Esophagus (tissue), 2 donors: ENCODE measurements at regions not wholly inside any gene's neighbourhood (a gene's known extent, or its start where the extent isn't known, plus 50 kb on each side); places are given as distances from the start of the nearest gene placed in this dataset.

Experiments used
- H3K27ac ChIP-seq, 2 donors: one replicate each; pipeline ENCODE4 v1.5.1; 2013; ENCODE audit warnings: low read depth in 2 of 2, mild to moderate bottlenecking in 2 of 2, inconsistent platforms in 1 of 2, low read length in 1 of 2, moderate library complexity in 1 of 2
- H3K27me3 ChIP-seq, 2 donors: one replicate each; pipeline ENCODE4 v1.6.1; 2013; ENCODE audit warnings: low read length in 2 of 2, control low read depth in 1 of 2, mild to moderate bottlenecking in 1 of 2; ENCODE audit not compliant: insufficient read depth in 2 of 2, control insufficient read depth in 1 of 2
- H3K36me3 ChIP-seq, 2 donors: one replicate each; pipeline ENCODE4 v1.6.1; 2013; ENCODE audit warnings: low read length in 1 of 2; ENCODE audit not compliant: control insufficient read depth in 2 of 2, insufficient read depth in 2 of 2
- H3K4me1 ChIP-seq, 2 donors: one replicate each; pipeline ENCODE4 v1.6.1; 2013; ENCODE audit warnings: low read length in 1 of 2; ENCODE audit not compliant: control insufficient read depth in 2 of 2, insufficient read depth in 2 of 2
- H3K4me3 ChIP-seq, 2 donors: one replicate each; pipeline ENCODE4 v1.5.1; 2013; ENCODE audit warnings: low read length in 2 of 2, mild to moderate bottlenecking in 2 of 2, low read depth in 1 of 2, moderate library complexity in 1 of 2
- H3K9me3 ChIP-seq, 2 donors: one replicate each; pipeline ENCODE4 v1.6.1; 2013; ENCODE audit warnings: mild to moderate bottlenecking in 2 of 2, low read depth in 1 of 2, low read length in 1 of 2, moderate library complexity in 1 of 2; ENCODE audit not compliant: control insufficient read depth in 2 of 2, insufficient read depth in 1 of 2
- WGBS, 2 donors: extraction: QIAGEN DNeasy Blood & Tissue Kit; methylation state at CpG; one replicate each; pipeline ENCODE4 v1.1.7; 2013; 5-methylcytosine and 5-hydroxymethylcytosine counted together
- donor health status: healthy with polysubstance abuse.
- donor health status: Bipolar disorder and iron deficiency.

DNA sequence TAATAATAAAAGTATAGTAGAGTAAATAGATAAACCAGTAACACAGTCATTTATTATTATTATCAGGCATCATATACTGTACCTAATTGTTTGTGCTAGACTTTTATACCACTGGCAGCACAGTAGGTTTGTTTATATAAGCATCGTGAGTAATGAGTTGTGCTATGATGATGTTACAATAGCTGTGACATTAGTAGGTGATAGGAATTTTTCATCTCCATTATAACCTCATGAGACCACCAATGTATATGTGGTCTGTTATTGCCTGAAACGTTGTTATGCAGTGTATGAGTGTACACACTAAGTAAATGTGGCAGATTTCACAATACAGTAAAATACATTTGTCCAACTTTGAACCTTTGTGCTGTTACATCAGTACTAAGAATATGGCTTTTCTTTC lies 72.7 kb upstream of the SPATA31D4 start:
- H3K4me1 ChIP-seq: no peaks in the 10 kb centered on the region
- 42 to 47% methylated on average over 2 of the region's 2 CpGs for WGBS, 2 donors
- H3K36me3 ChIP-seq: no peaks in the 10 kb centered on the region
- H3K27me3 ChIP-seq: no peaks in the 10 kb centered on the region
- no peaks in the 10 kb centered on the region for H3K9me3 ChIP-seq
- H3K27ac ChIP-seq: no peak overlapping the region
- H3K4me3 ChIP-seq: no peak overlapping the region

DNA sequence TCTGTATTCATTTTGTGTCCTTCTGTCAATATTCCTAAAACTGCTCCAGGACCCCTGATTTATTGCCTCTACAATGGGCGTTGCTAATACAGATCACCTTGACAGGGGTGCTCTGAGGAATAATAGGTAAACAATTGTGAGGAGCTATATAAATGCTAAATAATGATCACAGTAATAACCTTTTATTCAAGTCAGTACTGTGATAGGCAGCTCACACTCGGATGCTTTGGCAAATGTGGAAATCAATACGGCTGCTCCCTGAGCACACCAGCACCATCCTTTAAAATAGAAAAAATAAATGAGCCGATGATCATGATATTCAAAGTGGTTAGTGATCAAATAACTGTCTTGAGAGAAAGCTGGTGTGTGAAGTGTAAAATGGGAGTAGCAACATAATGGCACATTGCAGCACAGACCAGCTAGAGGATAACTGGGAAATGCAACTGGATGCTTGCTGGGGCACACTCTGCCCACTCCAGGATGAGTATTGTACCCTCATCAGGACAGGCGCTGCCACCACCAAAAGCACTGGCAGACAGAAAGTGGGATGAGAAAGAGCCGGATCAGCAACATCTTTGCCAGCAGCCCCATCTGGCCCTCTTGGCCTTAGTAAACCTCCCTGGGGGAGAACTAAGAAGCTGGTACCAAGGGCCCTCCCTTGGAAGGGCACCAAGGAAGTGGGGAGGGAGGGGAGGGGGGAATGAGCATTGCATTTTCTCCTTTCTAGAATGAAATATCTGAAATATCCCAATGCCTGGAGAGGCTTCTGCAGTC lies 69.4 kb upstream of the SPATA31D4 start:
- no peaks in the 10 kb centered on the region for H3K4me1 ChIP-seq
- H3K36me3 ChIP-seq: no peaks in the 10 kb centered on the region
- H3K27ac ChIP-seq: no peak overlapping the region
- H3K4me3 ChIP-seq: no peak overlapping the region
- H3K9me3 ChIP-seq: no peaks in the 10 kb centered on the region
- H3K27me3 ChIP-seq: no peaks in the 10 kb centered on the region
- WGBS, 2 donors: 81 to 82% methylated on average over 6 of the region's 6 CpGs

DNA sequence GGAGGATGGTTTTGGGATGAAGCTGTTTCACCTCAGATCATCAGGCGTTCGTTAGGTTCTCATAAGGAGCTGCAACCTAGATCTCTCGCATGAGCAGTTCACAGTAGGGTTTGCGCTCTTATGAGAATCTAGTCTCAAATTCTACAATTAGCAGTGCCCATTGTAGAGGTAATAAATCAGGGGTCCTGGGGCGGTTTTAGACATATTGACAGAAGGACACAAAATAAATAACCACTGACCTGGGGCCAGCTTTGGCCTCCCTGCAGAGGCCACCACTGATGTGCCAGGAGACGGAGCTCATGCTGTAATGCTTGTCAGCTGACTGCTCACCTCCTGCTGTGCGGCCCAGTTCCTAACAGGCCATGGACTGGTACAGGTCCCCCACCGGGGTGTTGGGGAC lies 67.6 kb upstream of the SPATA31D4 start:
- WGBS, 2 donors: 94 to 96% methylated on average over 8 of the region's 8 CpGs

DNA sequence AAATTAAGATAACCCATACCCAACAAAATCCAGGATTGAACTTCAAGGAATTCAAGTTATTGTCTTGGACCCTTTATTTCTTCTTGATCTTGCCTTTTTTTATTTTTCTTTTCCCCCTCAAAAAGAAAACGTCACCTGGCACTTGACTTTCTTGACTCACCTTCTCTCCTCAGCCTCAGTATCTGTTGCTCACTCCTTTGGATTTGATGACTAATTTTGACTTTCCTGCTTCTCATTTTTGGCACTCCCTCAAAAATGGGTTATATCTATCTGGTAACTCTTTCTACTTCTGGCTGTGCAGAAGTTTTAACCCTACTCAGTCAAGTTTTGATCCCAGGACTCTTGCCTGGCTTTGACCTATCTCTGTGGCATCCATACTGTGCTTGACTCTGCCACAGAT lies 66.6 kb upstream of the SPATA31D4 start:
- Histone ChIP-seq H3K4me3 (no peak overlapping the region), H3K27me3 (no peaks in the 10 kb centered on the region), H3K27ac (peak overlapping the region in 1 of 2 donors; percentile 55), H3K36me3 (no peaks in the 10 kb centered on the region), H3K9me3 (no peaks in the 10 kb centered on the region), H3K4me1 (no peaks in the 10 kb centered on the region)
- WGBS, 2 donors: 30 to 59% methylated on average over 1 of the region's 1 CpG

More for the DNA sequence above, 67.6 kb upstream of the SPATA31D4 start:
- H3K4me3 ChIP-seq: no peak overlapping the region
- H3K27ac ChIP-seq: no peak overlapping the region
- H3K36me3 ChIP-seq: no peaks in the 10 kb centered on the region
- H3K4me1 ChIP-seq: no peaks in the 10 kb centered on the region
- H3K9me3 ChIP-seq: no peaks in the 10 kb centered on the region
- H3K27me3 ChIP-seq: no peaks in the 10 kb centered on the region

DNA sequence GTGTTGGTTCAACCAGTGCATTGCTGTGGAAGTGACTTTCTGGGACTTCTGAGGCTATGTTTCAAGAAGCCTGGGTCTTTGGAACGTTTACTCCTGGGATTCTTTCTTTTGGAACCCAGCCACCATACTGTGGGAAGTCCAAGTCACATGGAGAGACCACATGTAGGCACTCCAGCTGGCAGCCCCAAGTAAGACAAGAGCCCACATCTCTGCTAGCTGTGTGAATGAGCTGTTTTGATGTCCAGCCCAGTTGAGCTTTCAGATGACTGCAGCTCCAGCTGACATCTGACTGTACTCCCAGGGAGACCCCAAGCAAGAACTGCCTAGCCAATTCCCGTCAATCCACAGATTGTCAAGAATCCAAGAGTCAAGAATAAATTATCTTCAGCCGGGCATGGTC lies 60.1 kb upstream of the SPATA31D4 start:
- H3K4me3 ChIP-seq: no peak overlapping the region
- 64 to 65% methylated on average over 3 of the region's 3 CpGs for WGBS, 2 donors
- H3K36me3 ChIP-seq: no peaks in the 10 kb centered on the region
- H3K9me3 ChIP-seq: no peaks in the 10 kb centered on the region
- no peak overlapping the region for H3K27ac ChIP-seq
- H3K27me3 ChIP-seq: no peaks in the 10 kb centered on the region
- no peaks in the 10 kb centered on the region for H3K4me1 ChIP-seq

DNA sequence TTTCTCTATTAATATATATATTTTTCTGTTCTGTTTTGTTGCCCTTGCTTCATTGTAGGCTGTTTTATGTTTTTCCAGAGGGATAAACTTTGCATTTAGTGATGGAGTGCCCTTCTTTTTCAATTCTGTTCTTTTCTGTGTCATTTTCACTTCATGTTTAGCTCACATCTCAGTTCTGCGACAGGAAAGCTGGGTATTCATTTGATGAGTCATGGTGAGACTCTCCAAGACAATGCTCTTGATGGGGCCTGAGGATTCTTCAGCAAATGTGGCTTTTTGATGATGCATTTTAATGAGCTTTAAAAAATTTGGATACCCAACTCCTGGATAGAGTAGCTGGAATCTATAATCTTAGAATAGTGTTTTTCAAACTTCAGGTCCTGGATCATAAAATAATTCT lies 56.5 kb upstream of the SPATA31D4 start:
- WGBS, 2 donors: 38 to 42% methylated on average over 1 of the region's 1 CpG

DNA sequence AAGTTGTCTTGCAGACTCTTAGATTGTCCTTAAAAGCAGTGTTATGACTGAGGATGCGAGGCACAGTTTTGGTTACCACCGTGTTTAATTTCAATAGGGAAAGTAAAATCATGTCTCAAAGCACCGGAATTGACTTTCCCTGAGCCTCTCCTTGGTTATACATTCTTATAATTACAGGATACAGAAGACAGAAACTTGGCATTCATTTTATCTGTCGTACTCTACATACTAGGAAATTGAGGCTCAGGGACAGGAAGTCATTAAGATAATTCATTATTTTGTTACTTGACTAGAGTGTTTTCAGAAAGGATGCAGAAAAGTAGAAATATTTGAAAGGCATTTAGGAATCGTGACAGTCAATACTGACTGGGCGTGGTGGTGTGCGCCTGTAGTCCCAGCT lies 54.0 kb upstream of the SPATA31D4 start:
- H3K27ac ChIP-seq: no peak overlapping the region
- 78 to 79% methylated on average over 7 of the region's 7 CpGs for WGBS, 2 donors
- H3K4me1 ChIP-seq: no peaks in the 10 kb centered on the region
- no peaks in the 10 kb centered on the region for H3K9me3 ChIP-seq
- no peak overlapping the region for H3K4me3 ChIP-seq
- H3K27me3 ChIP-seq: no peaks in the 10 kb centered on the region
- no peaks in the 10 kb centered on the region for H3K36me3 ChIP-seq

More for the DNA sequence above, 56.5 kb upstream of the SPATA31D4 start:
- H3K4me1 ChIP-seq: no peaks in the 10 kb centered on the region
- no peaks in the 10 kb centered on the region for H3K36me3 ChIP-seq
- H3K27ac ChIP-seq: no peak overlapping the region
- no peak overlapping the region for H3K4me3 ChIP-seq
- no peaks in the 10 kb centered on the region for H3K9me3 ChIP-seq
- H3K27me3 ChIP-seq: no peaks in the 10 kb centered on the region

DNA sequence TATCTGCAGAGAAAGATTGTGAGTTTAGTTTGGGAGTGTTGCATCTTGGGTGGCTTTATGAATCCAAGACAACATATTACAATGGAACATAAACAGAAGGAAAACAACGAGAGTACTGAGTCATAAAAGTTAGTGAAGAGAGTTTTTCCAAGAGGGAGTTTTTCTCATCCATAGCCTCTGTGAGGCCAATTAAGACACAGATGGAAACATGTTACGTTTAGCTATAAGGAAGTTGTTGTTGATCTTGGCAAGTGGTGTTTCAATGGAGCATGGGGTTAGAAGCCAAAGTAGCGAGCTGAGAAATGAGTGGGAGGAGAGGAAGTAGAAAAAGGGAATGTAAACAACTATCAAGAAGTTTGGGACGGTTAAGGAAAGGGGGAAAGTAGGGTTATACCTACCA lies 53.3 kb upstream of the SPATA31D4 start:
- H3K9me3 ChIP-seq: no peaks in the 10 kb centered on the region
- peaks cover 0 to 2% of the 10 kb centered on the region in 2 donors for H3K4me1 ChIP-seq
- 11 to 21% methylated on average over 4 of the region's 4 CpGs for WGBS, 2 donors
- H3K36me3 ChIP-seq: no peaks in the 10 kb centered on the region
- no peak overlapping the region for H3K27ac ChIP-seq
- H3K4me3 ChIP-seq: no peak overlapping the region
- no peaks in the 10 kb centered on the region for H3K27me3 ChIP-seq

DNA sequence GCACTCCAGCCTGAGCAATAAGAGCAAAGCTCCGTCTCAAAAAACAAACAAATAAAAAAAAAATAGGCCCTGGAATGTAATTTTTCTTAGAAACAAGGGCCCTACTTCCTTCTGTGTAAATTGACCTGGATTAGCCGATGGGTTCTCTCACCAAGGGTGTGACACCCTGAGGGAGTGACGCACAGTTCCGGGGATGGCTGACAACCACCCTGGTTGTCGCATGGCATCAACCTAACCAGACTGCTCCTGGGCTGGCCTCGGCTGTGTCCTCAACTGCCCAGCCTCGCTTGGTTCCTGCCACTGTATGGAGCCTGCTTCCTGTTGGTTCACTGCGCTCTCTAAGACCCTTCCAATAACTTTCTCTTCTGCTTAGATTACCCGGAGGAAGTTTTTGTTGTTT lies 51.2 kb upstream of the SPATA31D4 start:
- no peaks in the 10 kb centered on the region for H3K36me3 ChIP-seq
- no peak overlapping the region for H3K27ac ChIP-seq
- no peaks in the 10 kb centered on the region for H3K9me3 ChIP-seq
- H3K27me3 ChIP-seq: no peaks in the 10 kb centered on the region
- H3K4me3 ChIP-seq: no peak overlapping the region
- WGBS, 2 donors: 90 to 92% methylated on average over 9 of the region's 9 CpGs
- H3K4me1 ChIP-seq: peaks cover 0 to 2% of the 10 kb centered on the region in 2 donors
